ENCODE measurements at regions not wholly inside any gene's neighbourhood (a gene's known extent, or its start where the extent isn't known, plus 50 kb on each side); places are given as distances from the start of the nearest gene placed in this dataset.

GRCh38 chr9:119588874-119589744 is 219.9 kb upstream of the BRINP1 start:
- TF ChIP-seq POLR2A (IDR thresholded peaks at IDR 0.05; ENCODE audit: low read depth, low read length), result no peak
- TF ChIP-seq SPI1 (IDR thresholded peaks at IDR 0.05; ENCODE audit: low read depth, low read length), result no peak
- no peak for TF ChIP-seq POU2F2 (IDR thresholded peaks at IDR 0.05; ENCODE audit: low read depth, low read length)
- no peak for TF ChIP-seq TAF1 (IDR thresholded peaks at IDR 0.05; ENCODE audit: low read depth, low read length)
- TF ChIP-seq POLR2AphosphoS5 (IDR thresholded peaks at IDR 0.05; ENCODE audit: low read depth, low read length), result no peak
- no peak for TF ChIP-seq PAX5 (IDR thresholded peaks at IDR 0.05; ENCODE audit: insufficient read depth, low read length, severe bottlenecking)

Data from GM12891 (cell line).